ENCODE measurements at regions not wholly inside any gene's neighbourhood (a gene's known extent, or its start where the extent isn't known, plus 50 kb on each side); places are given as distances from the start of the nearest gene placed in this dataset.

DNA sequence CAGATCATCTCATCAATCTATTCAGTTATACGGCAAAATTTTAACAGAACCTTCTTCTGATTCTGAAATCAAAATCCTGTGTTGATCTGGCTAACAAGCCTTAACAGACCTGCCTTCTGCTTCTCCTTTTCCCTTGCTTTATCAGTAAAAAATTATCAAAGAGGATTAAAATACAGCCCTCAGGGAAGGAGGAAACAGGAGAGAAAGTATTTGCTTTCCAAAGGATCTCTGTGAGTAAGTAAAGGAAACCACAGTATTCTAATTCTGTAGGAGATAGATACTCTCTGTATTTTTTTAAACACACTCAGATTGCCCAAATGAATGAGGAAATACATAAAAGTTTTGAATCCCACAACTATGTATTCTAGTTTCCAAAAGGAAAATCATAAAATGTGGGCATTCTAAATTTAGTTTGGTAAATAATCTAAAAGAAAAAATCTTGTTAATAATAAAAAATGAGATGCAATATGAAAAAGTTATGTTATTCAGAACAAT lies 221.8 kb downstream of the ZIC1 start:
- no peak for TF ChIP-seq CTCF (IDR thresholded peaks at IDR 0.05)
- TF ChIP-seq POLR2A (IDR thresholded peaks at IDR 0.05) = no peak
